DND-41 (cell line): ENCODE measurements at regions not wholly inside any gene's neighbourhood (a gene's known extent, or its start where the extent isn't known, plus 50 kb on each side); places are given as distances from the start of the nearest gene placed in this dataset.

ENCODE experiments used
- CTCF ChIP-seq: IDR thresholded peaks from 2 replicates; pipeline ENCODE4 v1.5.1; 2012; ENCODE audit warnings: borderline replicate concordance, low read length, moderate library complexity, mild to moderate bottlenecking; ENCODE audit not compliant: poor library complexity, severe bottlenecking; ENCODE audit errors: extremely low read depth
- EZH2 ChIP-seq: IDR thresholded peaks from 3 replicates; pipeline ENCODE4 v1.6.1; 2012; ENCODE audit warnings: borderline replicate concordance, low read depth, mild to moderate bottlenecking, moderate library complexity, low read length, inconsistent platforms; ENCODE audit not compliant: severe bottlenecking

- no peak for TF ChIP-seq CTCF
- TF ChIP-seq EZH2 = no peak
These were observed 50.7 kb upstream of the H6PD start for GRCh38 chr1:9183898-9184297.
